ENCODE measurements at regions not wholly inside any gene's neighbourhood (a gene's known extent, or its start where the extent isn't known, plus 50 kb on each side); places are given as distances from the start of the nearest gene placed in this dataset.
"Not testable (repeated sequence)": the region's sequence is repeated elsewhere in the genome, so short reads cannot be mapped to it uniquely, and the experiment has no call there.

GRCh38 chrX:74251006-74251930, 52.7 kb upstream of the ZCCHC13 start:
- DNase-seq: no peak

GRCh38 chrX:74250574-74250973, 53.4 kb upstream of the ZCCHC13 start:
- no peak for DNase-seq

- DNase-seq: no peak
These were observed 54.0 kb upstream of the ZCCHC13 start for GRCh38 chrX:74249963-74250362.

- no peak for DNase-seq
These were observed 55.1 kb upstream of the ZCCHC13 start for GRCh38 chrX:74248889-74249288.

GRCh38 chrX:74246524-74246923, 57.5 kb upstream of the ZCCHC13 start:
- DNase-seq: no peak

GRCh38 chrX:74242484-74243138, 61.4 kb upstream of the ZCCHC13 start:
- no peak for DNase-seq

GRCh38 chrX:74242050-74242449, 61.9 kb upstream of the ZCCHC13 start:
- DNase-seq: no peak

GRCh38 chrX:74238771-74239170, 65.2 kb upstream of the ZCCHC13 start:
- DNase-seq: no peak

- no peak for DNase-seq
These were observed 69.2 kb upstream of the ZCCHC13 start for GRCh38 chrX:74234818-74235217.

- no peak for DNase-seq
These were observed 71.1 kb upstream of the ZCCHC13 start for GRCh38 chrX:74232859-74233258.

GRCh38 chrX:74231625-74232024, 72.4 kb upstream of the ZCCHC13 start:
- no peak for DNase-seq

- DNase-seq: no peak
These were observed 73.9 kb upstream of the ZCCHC13 start for GRCh38 chrX:74230094-74230493.

- DNase-seq: no peak
These were observed 78.9 kb upstream of the ZCCHC13 start for GRCh38 chrX:74225111-74225510.

GRCh38 chrX:74220277-74220676, 83.7 kb upstream of the ZCCHC13 start:
- no peak for DNase-seq

- DNase-seq: no peak
These were observed 85.1 kb upstream of the ZCCHC13 start for GRCh38 chrX:74218895-74219294.

- DNase-seq: no peak
These were observed 87.6 kb upstream of the ZCCHC13 start for GRCh38 chrX:74216421-74216820.

- no peak for DNase-seq
These were observed 92.1 kb upstream of the ZCCHC13 start for GRCh38 chrX:74211911-74212310.

GRCh38 chrX:74207539-74207938, 96.4 kb upstream of the ZCCHC13 start:
- DNase-seq: no peak

- no peak for DNase-seq
These were observed 108.4 kb upstream of the ZCCHC13 start for GRCh38 chrX:74195605-74196004.

- DNase-seq: no peak
These were observed 108.9 kb upstream of the ZCCHC13 start for GRCh38 chrX:74195120-74195519.

GRCh38 chrX:74187211-74187610, 116.8 kb upstream of the ZCCHC13 start:
- DNase-seq: no peak

- not testable (repeated sequence) for DNase-seq
These were observed 120.9 kb upstream of the ZCCHC13 start for GRCh38 chrX:74183047-74183446.

GRCh38 chrX:74181976-74182375, 122.0 kb upstream of the ZCCHC13 start:
- not testable (repeated sequence) for DNase-seq

GRCh38 chrX:74180716-74181115, 123.3 kb upstream of the ZCCHC13 start:
- DNase-seq: no peak
